Neuronal stem cell (in vitro differentiated cells): ENCODE measurements at regions not wholly inside any gene's neighbourhood (a gene's known extent, or its start where the extent isn't known, plus 50 kb on each side); places are given as distances from the start of the nearest gene placed in this dataset.

Experiments used
- DNase-seq: peaks from one replicate; pipeline ENCODE4 v3.0.0-alpha.2; 2013; ENCODE audit warnings: low spot score
- H2AFZ ChIP-seq: one replicate; pipeline ENCODE4 v1.6.1; 2013; ENCODE audit warnings: mild to moderate bottlenecking, low read length, inconsistent platforms
- H2AK5ac ChIP-seq: 2 replicates; pipeline ENCODE4 v1.6.1; 2013; ENCODE audit warnings: low read depth, mild to moderate bottlenecking, inconsistent platforms, low read length, moderate library complexity, mixed read lengths
- H2BK120ac ChIP-seq: 2 replicates; pipeline ENCODE4 v1.6.1; 2013; ENCODE audit warnings: low read depth, mild to moderate bottlenecking, inconsistent platforms, low read length, moderate library complexity, mixed read lengths
- H2BK12ac ChIP-seq: one replicate; pipeline ENCODE4 v1.6.1; 2013; ENCODE audit warnings: low read length, inconsistent platforms
- H2BK15ac ChIP-seq: 2 replicates; pipeline ENCODE4 v1.6.1; 2013; ENCODE audit warnings: mild to moderate bottlenecking, low read length, inconsistent platforms, mixed read lengths
- H2BK5ac ChIP-seq: one replicate; pipeline ENCODE4 v1.6.1; 2013; ENCODE audit warnings: inconsistent platforms, mild to moderate bottlenecking, low read length, moderate library complexity
- H3K14ac ChIP-seq: one replicate; pipeline ENCODE4 v1.6.1; 2013; ENCODE audit warnings: low read length, inconsistent platforms
- H3K18ac ChIP-seq: 2 replicates; pipeline ENCODE4 v1.6.1; 2013; ENCODE audit warnings: low read length, inconsistent platforms
- H3K23ac ChIP-seq: 2 replicates; pipeline ENCODE4 v1.6.1; 2013; ENCODE audit warnings: low read depth, mild to moderate bottlenecking, mixed read lengths, low read length, inconsistent platforms; ENCODE audit not compliant: poor library complexity
- H3K27ac ChIP-seq: replicated peaks from 3 replicates; pipeline ENCODE4 v1.5.1; 2013; ENCODE audit warnings: low read length, inconsistent platforms
- H3K27me3 ChIP-seq, 3 experiments: 2 replicates each; pipeline ENCODE4 v1.6.1; 2013; ENCODE audit warnings: low read length in 3 of 3, mild to moderate bottlenecking in 2 of 3, inconsistent platforms in 1 of 3, low read depth in 1 of 3, mixed read lengths in 1 of 3, moderate library complexity in 1 of 3; ENCODE audit not compliant: control insufficient read depth in 3 of 3, insufficient read depth in 3 of 3
- H3K36me3 ChIP-seq, 2 donors: replicated peaks in 1 of 2; 2 replicates each; pipeline ENCODE4 v1.6.1; 2013; ENCODE audit warnings: low read length in 2 of 2; ENCODE audit not compliant: control insufficient read depth in 2 of 2, insufficient read depth in 2 of 2
- H3K4ac ChIP-seq: 2 replicates; pipeline ENCODE4 v1.6.1; 2013; ENCODE audit warnings: inconsistent platforms, mild to moderate bottlenecking, low read length, moderate library complexity
- H3K4me1 ChIP-seq, 2 donors: 1 replicate in 1 of 2; 2 replicates in 1 of 2; pipeline ENCODE4 v1.6.1; 2013; ENCODE audit warnings: low read length in 2 of 2, low read depth in 1 of 2; ENCODE audit not compliant: control insufficient read depth in 2 of 2, insufficient read depth in 1 of 2
- H3K4me2 ChIP-seq: one replicate; pipeline ENCODE4 v1.6.1; 2013; ENCODE audit warnings: mild to moderate bottlenecking, low read length, inconsistent platforms; ENCODE audit not compliant: insufficient read depth, poor library complexity, severe bottlenecking
- H3K4me3 ChIP-seq, 2 donors: 2 replicates each; pipeline ENCODE4 v1.5.1; 2013; ENCODE audit warnings: low read length in 2 of 2, mild to moderate bottlenecking in 2 of 2, inconsistent platforms in 1 of 2, moderate library complexity in 1 of 2
- H3K79me1 ChIP-seq: one replicate; pipeline ENCODE4 v1.6.1; 2013; ENCODE audit warnings: low read depth, mild to moderate bottlenecking, inconsistent platforms, low read length, moderate library complexity
- H3K9ac ChIP-seq: one replicate; pipeline ENCODE4 v1.6.1; 2013; ENCODE audit warnings: mild to moderate bottlenecking, low read depth, low read length, inconsistent platforms; ENCODE audit not compliant: poor library complexity
- H3K9me3 ChIP-seq, 2 donors: replicated peaks in 1 of 2; 2 replicates each; pipeline versions ENCODE3 to v1.6.1; 2013; ENCODE audit warnings: low read length in 2 of 2, mild to moderate bottlenecking in 2 of 2, inconsistent platforms in 1 of 2, low read depth in 1 of 2, mixed read lengths in 1 of 2, moderate library complexity in 1 of 2; ENCODE audit not compliant: control insufficient read depth in 2 of 2, insufficient read depth in 1 of 2
- H4K8ac ChIP-seq: one replicate; pipeline ENCODE4 v1.6.1; 2013; ENCODE audit warnings: low read depth, mild to moderate bottlenecking, inconsistent platforms, low read length, moderate library complexity
- H4K91ac ChIP-seq: one replicate; pipeline ENCODE4 v1.6.1; 2013; ENCODE audit warnings: low read length, low read depth, mild to moderate bottlenecking, inconsistent platforms; ENCODE audit not compliant: poor library complexity
- WGBS, 2 donors: extraction: QIAGEN DNeasy Blood & Tissue Kit; methylation state at CpG; one replicate each; pipeline ENCODE4 v1.1.7; 2013; ENCODE audit warnings: missing lambda C conversion rate in 2 of 2, mixed read lengths in 1 of 2; ENCODE audit not compliant: insufficient read length in 2 of 2, insufficient replicate concordance in 1 of 2; ENCODE audit errors: extremely low coverage in 2 of 2; 5-methylcytosine and 5-hydroxymethylcytosine counted together

- no CpG with 5 or more reads among the region's 5 CpGs for WGBS, 2 donors
- Histone ChIP-seq H3K23ac (no peak overlapping the region), H3K4me3 (no peak overlapping the region), H3K4ac (no peak overlapping the region), H2BK12ac (no peak overlapping the region), H2BK120ac (no peak overlapping the region), H3K36me3 (no peaks in the 10 kb centered on the region), H3K4me2 (no peak overlapping the region), H4K91ac (no peak overlapping the region), H3K79me1 (no peaks in the 10 kb centered on the region), H3K27me3 (peaks cover 0 to 24% (median 0%) of the 10 kb centered on the region in 3 experiments), H2BK15ac (no peak overlapping the region), H4K8ac (no peak overlapping the region), H2AFZ (no peak overlapping the region), H2BK5ac (no peak overlapping the region), H3K14ac (no peak overlapping the region), H3K18ac (no peak overlapping the region), H3K9ac (no peak overlapping the region), H2AK5ac (no peak overlapping the region), H3K27ac (no peak overlapping the region), H3K9me3 (no peaks in the 10 kb centered on the region), H3K4me1 (no peaks in the 10 kb centered on the region)
- no peak for DNase-seq
Measured at GRCh38 chrX:69298466-69299140, 133.3 kb upstream of the PJA1 start.

- no CpG with 5 or more reads among the region's 5 CpGs for WGBS, 2 donors
- Histone ChIP-seq H3K4me1 (no peaks in the 10 kb centered on the region), H2AK5ac (no peak overlapping the region), H4K8ac (no peak overlapping the region), H3K9me3 (no peaks in the 10 kb centered on the region), H3K18ac (no peak overlapping the region), H3K9ac (no peak overlapping the region), H3K4ac (no peak overlapping the region), H3K27me3 (peaks cover 0 to 22% (median 0%) of the 10 kb centered on the region in 3 experiments), H3K79me1 (no peaks in the 10 kb centered on the region), H2BK120ac (no peak overlapping the region), H3K4me3 (no peak overlapping the region), H2BK15ac (no peak overlapping the region), H3K14ac (no peak overlapping the region), H3K23ac (no peak overlapping the region), H2AFZ (no peak overlapping the region), H3K4me2 (no peak overlapping the region), H2BK12ac (no peak overlapping the region), H3K36me3 (no peaks in the 10 kb centered on the region), H4K91ac (no peak overlapping the region), H2BK5ac (no peak overlapping the region), H3K27ac (no peak overlapping the region)
- no peak for DNase-seq
Measured at GRCh38 chrX:69297506-69297905, 132.3 kb upstream of the PJA1 start.

GRCh38 chrX:69293776-69294601, 128.7 kb upstream of the PJA1 start:
- Histone ChIP-seq H3K14ac (no peak overlapping the region), H3K36me3 (no peaks in the 10 kb centered on the region), H2AFZ (no peak overlapping the region), H3K9ac (no peak overlapping the region), H3K9me3 (no peaks in the 10 kb centered on the region), H3K4me3 (no peak overlapping the region), H3K27ac (no peak overlapping the region), H3K79me1 (no peaks in the 10 kb centered on the region), H2BK15ac (no peak overlapping the region), H3K27me3 (peaks cover 0 to 8% (median 0%) of the 10 kb centered on the region in 3 experiments), H2BK12ac (no peak overlapping the region), H3K4me2 (no peak overlapping the region), H2BK5ac (no peak overlapping the region), H3K4me1 (no peaks in the 10 kb centered on the region), H3K4ac (no peak overlapping the region), H2BK120ac (no peak overlapping the region), H4K91ac (no peak overlapping the region), H4K8ac (no peak overlapping the region), H2AK5ac (no peak overlapping the region), H3K18ac (no peak overlapping the region), H3K23ac (no peak overlapping the region)
- DNase-seq, result no peak
- WGBS, 2 donors, result no CpG with 5 or more reads among the region's 5 CpGs

GRCh38 chrX:69291116-69291515, 125.9 kb upstream of the PJA1 start:
- no peak overlapping the region for H2AK5ac ChIP-seq
- WGBS, 2 donors, result no CpG with 5 or more reads among the region's 4 CpGs

More at GRCh38 chrX:69291116-69291515, 125.9 kb upstream of the PJA1 start:
- no peak overlapping the region for H2BK5ac ChIP-seq
- H3K36me3 ChIP-seq, result no peaks in the 10 kb centered on the region
- no peak for DNase-seq
- no peak overlapping the region for H4K8ac ChIP-seq
- no peaks in the 10 kb centered on the region for H3K79me1 ChIP-seq
- no peak overlapping the region for H3K4me2 ChIP-seq
- H2BK15ac ChIP-seq, result no peak overlapping the region
- no peaks in the 10 kb centered on the region for H3K9me3 ChIP-seq
- H3K4me3 ChIP-seq, result no peak overlapping the region
- H3K9ac ChIP-seq, result no peak overlapping the region
- no peak overlapping the region for H3K27ac ChIP-seq
- H3K27me3 ChIP-seq, result peaks cover 0 to 8% (median 0%) of the 10 kb centered on the region in 3 experiments
- H3K18ac ChIP-seq, result no peak overlapping the region
- no peak overlapping the region for H3K4ac ChIP-seq
- H3K14ac ChIP-seq, result no peak overlapping the region
- H2BK12ac ChIP-seq, result no peak overlapping the region
- H4K91ac ChIP-seq, result no peak overlapping the region
- no peak overlapping the region for H2AFZ ChIP-seq
- H3K23ac ChIP-seq, result no peak overlapping the region
- peaks cover 0 to 5% of the 10 kb centered on the region in 2 donors for H3K4me1 ChIP-seq
- H2BK120ac ChIP-seq, result no peak overlapping the region
